B cell (primary cell): ENCODE measurements at regions not wholly inside any gene's neighbourhood (a gene's known extent, or its start where the extent isn't known, plus 50 kb on each side); places are given as distances from the start of the nearest gene placed in this dataset.

Source experiments
- CTCF ChIP-seq: fragments of 200-600 bp; IDR thresholded peaks from one replicate; pipeline ENCODE4 v1.8.0; 2022; ENCODE audit warnings: antibody characterized with exemption, mild to moderate bottlenecking
- EZH2 ChIP-seq: IDR thresholded peaks from 2 replicates; pipeline ENCODE4 v1.6.1; 2012; ENCODE audit warnings: borderline replicate concordance, low read depth, mild to moderate bottlenecking, moderate library complexity, low read length; ENCODE audit not compliant: insufficient read depth, poor library complexity, severe bottlenecking

- no peak for TF ChIP-seq EZH2
- TF ChIP-seq CTCF: no peak
These were observed 110.7 kb downstream of the ZMAT3 start for GRCh38 chr3:178960918-178961317.
